Mesodermal cell (in vitro differentiated cells): ENCODE measurements at regions not wholly inside any gene's neighbourhood (a gene's known extent, or its start where the extent isn't known, plus 50 kb on each side); places are given as distances from the start of the nearest gene placed in this dataset.

Experiments
- H3K27ac ChIP-seq: 2 replicates; pipeline ENCODE4 v1.7.0; 2013; ENCODE audit warnings: mild to moderate bottlenecking, low read depth, low read length, moderate library complexity; ENCODE audit not compliant: severe bottlenecking
- H3K36me3 ChIP-seq: 2 replicates; pipeline ENCODE4 v1.7.1; 2013; ENCODE audit warnings: mild to moderate bottlenecking, low read length, moderate library complexity; ENCODE audit not compliant: control insufficient read depth, insufficient read depth
- H3K4me1 ChIP-seq: one replicate; pipeline ENCODE4 v1.7.1; 2013; ENCODE audit warnings: mild to moderate bottlenecking, low read length; ENCODE audit not compliant: insufficient read depth, control insufficient read depth, poor library complexity, severe bottlenecking
- H3K4me3 ChIP-seq: 2 replicates; pipeline ENCODE4 v1.7.0; 2013; ENCODE audit warnings: low read length, control low read depth, mild to moderate bottlenecking; ENCODE audit not compliant: insufficient read depth, poor library complexity, severe bottlenecking; ENCODE audit errors: extremely low read depth
- H3K9me3 ChIP-seq: 2 replicates; pipeline ENCODE4 v1.7.1; 2013; ENCODE audit warnings: mild to moderate bottlenecking, low read length, moderate library complexity; ENCODE audit not compliant: control insufficient read depth
- WGBS, 2 experiments: methylation state at CpG; one replicate each; pipeline ENCODE4 v1.1.5; 2013; ENCODE audit warnings: missing lambda C conversion rate in 2 of 2; ENCODE audit not compliant: insufficient coverage in 2 of 2; 5-methylcytosine and 5-hydroxymethylcytosine counted together

- Histone ChIP-seq H3K36me3 (no peaks in the 10 kb centered on the region), H3K27ac (no peak overlapping the region), H3K9me3 (no peaks in the 10 kb centered on the region), H3K4me3 (no peak overlapping the region), H3K4me1 (no peaks in the 10 kb centered on the region)
- WGBS, 2 experiments = 94 to 96% methylated on average over 3 to 5 of the region's 5 CpGs
Observed at GRCh38 chr13:80655778-80656511, 315.0 kb upstream of the SPRY2 start.

- Histone ChIP-seq H3K9me3 (no peaks in the 10 kb centered on the region), H3K4me3 (no peak overlapping the region), H3K36me3 (no peaks in the 10 kb centered on the region), H3K4me1 (no peaks in the 10 kb centered on the region), H3K27ac (no peak overlapping the region)
- WGBS, 2 experiments = 97 to 98% methylated on average over 25 to 33 of the region's 37 CpGs
Observed at GRCh38 chr13:80654638-80655249, 313.8 kb upstream of the SPRY2 start.

GRCh38 chr13:80649274-80649673, 308.3 kb upstream of the SPRY2 start:
- no peaks in the 10 kb centered on the region for H3K9me3 ChIP-seq
- no peaks in the 10 kb centered on the region for H3K4me1 ChIP-seq
- H3K36me3 ChIP-seq = no peaks in the 10 kb centered on the region
- 100% methylated on average over 2 of the region's 2 CpGs; no CpG with 5 or more reads in 1 of the 2 experiments for WGBS, 2 experiments
- H3K27ac ChIP-seq = no peak overlapping the region
- no peak overlapping the region for H3K4me3 ChIP-seq

- Histone ChIP-seq H3K4me3 (no peak overlapping the region), H3K4me1 (no peaks in the 10 kb centered on the region), H3K27ac (no peak overlapping the region), H3K9me3 (no peaks in the 10 kb centered on the region), H3K36me3 (no peaks in the 10 kb centered on the region)
- 83 to 100% methylated on average over 1 of the region's 3 CpGs for WGBS, 2 experiments
Observed at GRCh38 chr13:80642641-80643040, 301.7 kb upstream of the SPRY2 start.

GRCh38 chr13:80633251-80633650, 292.3 kb upstream of the SPRY2 start:
- Histone ChIP-seq H3K4me1 (no peaks in the 10 kb centered on the region), H3K27ac (no peak overlapping the region), H3K9me3 (no peaks in the 10 kb centered on the region), H3K36me3 (no peaks in the 10 kb centered on the region), H3K4me3 (no peak overlapping the region)
- WGBS, 2 experiments = 91 to 92% methylated on average over 1 of the region's 1 CpG

- H3K27ac ChIP-seq = no peak overlapping the region
- no peaks in the 10 kb centered on the region for H3K9me3 ChIP-seq
- H3K4me3 ChIP-seq = no peak overlapping the region
- no peaks in the 10 kb centered on the region for H3K36me3 ChIP-seq
- 80 to 86% methylated on average over 1 to 2 of the region's 3 CpGs for WGBS, 2 experiments
- H3K4me1 ChIP-seq = no peaks in the 10 kb centered on the region
Observed at GRCh38 chr13:80630685-80631121, 289.8 kb upstream of the SPRY2 start.

- Histone ChIP-seq H3K36me3 (no peaks in the 10 kb centered on the region), H3K9me3 (no peaks in the 10 kb centered on the region), H3K4me3 (no peak overlapping the region), H3K4me1 (no peaks in the 10 kb centered on the region), H3K27ac (no peak overlapping the region)
- WGBS, 2 experiments = no CpG with 5 or more reads among the region's 1 CpG
Observed at GRCh38 chr13:80618781-80619180, 277.9 kb upstream of the SPRY2 start.

- 77 to 81% methylated on average over 6 of the region's 6 CpGs for WGBS, 2 experiments
- Histone ChIP-seq H3K36me3 (no peaks in the 10 kb centered on the region), H3K27ac (no peak overlapping the region), H3K9me3 (no peaks in the 10 kb centered on the region), H3K4me3 (no peak overlapping the region), H3K4me1 (no peaks in the 10 kb centered on the region)
Observed at GRCh38 chr13:80612804-80613203, 271.9 kb upstream of the SPRY2 start.

- Histone ChIP-seq H3K36me3 (no peaks in the 10 kb centered on the region), H3K4me3 (no peak overlapping the region), H3K4me1 (no peaks in the 10 kb centered on the region), H3K27ac (no peak overlapping the region), H3K9me3 (no peaks in the 10 kb centered on the region)
- no CpG with 5 or more reads among the region's 1 CpG for WGBS, 2 experiments
Observed at GRCh38 chr13:80611310-80611709, 270.4 kb upstream of the SPRY2 start.

- Histone ChIP-seq H3K4me1 (no peaks in the 10 kb centered on the region), H3K9me3 (no peaks in the 10 kb centered on the region), H3K36me3 (no peaks in the 10 kb centered on the region), H3K4me3 (no peak overlapping the region), H3K27ac (no peak overlapping the region)
Observed at GRCh38 chr13:80605716-80606115, 264.8 kb upstream of the SPRY2 start.

- Histone ChIP-seq H3K27ac (no peak overlapping the region), H3K4me3 (no peak overlapping the region), H3K36me3 (no peaks in the 10 kb centered on the region), H3K9me3 (no peaks in the 10 kb centered on the region), H3K4me1 (no peaks in the 10 kb centered on the region)
- 88% methylated on average over 2 of the region's 2 CpGs; no CpG with 5 or more reads in 1 of the 2 experiments for WGBS, 2 experiments
Observed at GRCh38 chr13:80605011-80605410, 264.1 kb upstream of the SPRY2 start.
